Fibroblast of lung (primary cell): ENCODE measurements at regions not wholly inside any gene's neighbourhood (a gene's known extent, or its start where the extent isn't known, plus 50 kb on each side); places are given as distances from the start of the nearest gene placed in this dataset.

ENCODE experiments used
- CTCF ChIP-seq, 2 donors: IDR thresholded peaks in 1 of 2; conservative IDR thresholded peaks in 1 of 2; 1 replicate in 1 of 2; 2 replicates in 1 of 2; pipeline ENCODE4 v1.5.1; 2011 to 2012; ENCODE audit warnings: low read length in 2 of 2, control low read depth in 1 of 2, inconsistent platforms in 1 of 2, low read depth in 1 of 2, mild to moderate bottlenecking in 1 of 2
- EZH2 ChIP-seq: IDR thresholded peaks from 2 replicates; pipeline ENCODE4 v1.5.1; 2012; ENCODE audit warnings: low read length, control low read depth, mild to moderate bottlenecking; ENCODE audit errors: missing control alignments

- TF ChIP-seq CTCF (conservative IDR thresholded peaks at IDR 0.05 in 1 of 2, IDR thresholded peaks at IDR 0.05 in 1 of 2; ENCODE audit: low read depth in 1 of 2, low read length in 2 of 2) (no peak), EZH2 (no peak)
Observed at GRCh38 chr10:121393522-121393921, 204.7 kb downstream of the FGFR2 start.
